NCI-H82 (cell line): ENCODE measurements at regions not wholly inside any gene's neighbourhood (a gene's known extent, or its start where the extent isn't known, plus 50 kb on each side); places are given as distances from the start of the nearest gene placed in this dataset.

Source experiments
- DNase-seq: peaks from one replicate; lab custom pipeline; 2025; lab: John Stamatoyannopoulos, UW

DNA sequence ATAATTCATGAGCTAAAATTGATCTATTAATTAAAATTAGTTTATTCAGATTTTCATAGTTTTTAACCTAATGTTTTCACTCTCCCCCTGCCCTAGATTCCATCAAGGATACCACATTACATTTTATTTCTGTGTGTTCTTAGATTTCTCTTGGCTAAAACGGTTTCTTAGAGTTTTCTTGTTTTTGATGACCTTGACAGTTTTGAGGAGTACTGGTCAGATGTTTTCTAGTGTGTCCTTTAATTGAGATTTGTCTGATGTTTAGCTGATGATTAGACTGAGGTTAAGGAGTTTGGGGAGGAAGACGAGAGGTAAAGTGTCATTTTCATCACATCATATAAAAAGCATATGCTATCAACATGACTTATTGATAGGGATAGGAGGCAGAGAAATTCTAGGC, 475.9 kb downstream of the SQOR start:
- no peak for DNase-seq

- DNase-seq, result no peak
These were observed 476.9 kb downstream of the SQOR start for GRCh38 chr15:46111730-46112129.

DNA sequence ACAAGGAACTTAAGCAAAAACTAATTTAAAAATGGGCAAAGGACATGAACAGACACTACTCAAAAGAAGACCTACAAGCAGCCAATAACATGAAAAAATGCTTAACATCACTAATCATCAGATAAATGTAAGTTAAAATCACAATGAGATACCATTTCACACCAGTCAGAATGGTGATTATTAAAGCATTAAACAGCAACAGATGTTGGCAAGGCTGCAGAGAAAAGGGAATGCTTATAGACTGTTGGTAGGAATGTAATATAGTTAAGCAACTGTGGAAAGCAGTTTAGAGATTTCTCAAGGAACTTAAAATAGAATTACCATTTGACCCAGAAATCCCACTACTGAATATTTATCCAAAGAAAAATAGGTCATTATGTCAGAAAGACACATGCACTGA, 482.2 kb downstream of the SQOR start:
- DNase-seq, result no peak

- DNase-seq, result no peak
These were observed 485.9 kb downstream of the SQOR start for GRCh38 chr15:46120713-46121112.

DNA sequence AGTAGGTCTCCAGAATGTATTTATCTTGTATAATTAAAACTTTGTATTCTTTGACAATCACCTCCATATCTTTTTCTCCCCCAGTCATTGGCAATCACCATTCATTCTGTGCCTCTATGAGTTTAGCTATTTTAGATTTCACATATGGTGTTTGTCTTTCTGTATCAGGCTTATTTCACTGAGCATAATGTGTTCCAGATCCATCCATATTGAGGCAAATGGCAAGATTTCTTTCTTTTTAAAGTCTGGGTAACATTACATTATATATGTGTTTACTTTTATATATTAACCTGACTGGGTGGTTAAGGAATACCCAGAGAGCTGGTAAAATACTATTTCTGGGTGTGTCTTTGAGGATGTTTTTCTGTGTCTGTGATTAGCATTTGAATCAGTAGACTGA, 486.6 kb downstream of the SQOR start:
- no peak for DNase-seq

GRCh38 chr15:46126581-46126980, 491.8 kb downstream of the SQOR start:
- no peak for DNase-seq

- DNase-seq, result no peak
These were observed 492.6 kb downstream of the SQOR start for GRCh38 chr15:46127361-46127874.

GRCh38 chr15:46129145-46129544, 494.3 kb downstream of the SQOR start:
- no peak for DNase-seq

GRCh38 chr15:46131876-46132275, 497.0 kb downstream of the SQOR start:
- no peak for DNase-seq

GRCh38 chr15:46137443-46137842, 502.6 kb downstream of the SQOR start:
- DNase-seq, result no peak

- no peak for DNase-seq
These were observed 511.2 kb downstream of the SQOR start for GRCh38 chr15:46146002-46146401.

- DNase-seq, result no peak
These were observed 512.1 kb downstream of the SQOR start for GRCh38 chr15:46146915-46147314.

GRCh38 chr15:46151786-46152185, 517.0 kb downstream of the SQOR start:
- no peak for DNase-seq

GRCh38 chr15:46166750-46167149, 531.9 kb downstream of the SQOR start:
- no peak for DNase-seq

DNA sequence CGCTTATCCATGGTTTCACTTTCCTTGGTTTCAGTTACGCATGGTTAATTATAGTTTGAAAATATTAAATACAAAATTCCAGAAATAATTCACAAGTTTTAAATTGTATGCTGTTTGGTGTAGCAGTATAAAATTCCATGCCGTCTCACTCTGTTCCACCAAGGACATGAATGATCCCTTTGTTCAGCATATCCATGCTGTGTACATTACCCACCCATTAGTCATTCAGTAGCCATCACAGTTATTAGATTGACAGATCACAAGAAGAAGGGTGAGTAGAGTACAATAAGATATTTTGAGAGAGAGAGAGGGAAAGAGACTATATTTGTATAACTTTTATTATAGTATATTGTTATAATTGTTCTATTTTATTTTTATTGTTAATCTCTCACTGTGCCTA, 535.5 kb downstream of the SQOR start:
- no peak for DNase-seq

DNA sequence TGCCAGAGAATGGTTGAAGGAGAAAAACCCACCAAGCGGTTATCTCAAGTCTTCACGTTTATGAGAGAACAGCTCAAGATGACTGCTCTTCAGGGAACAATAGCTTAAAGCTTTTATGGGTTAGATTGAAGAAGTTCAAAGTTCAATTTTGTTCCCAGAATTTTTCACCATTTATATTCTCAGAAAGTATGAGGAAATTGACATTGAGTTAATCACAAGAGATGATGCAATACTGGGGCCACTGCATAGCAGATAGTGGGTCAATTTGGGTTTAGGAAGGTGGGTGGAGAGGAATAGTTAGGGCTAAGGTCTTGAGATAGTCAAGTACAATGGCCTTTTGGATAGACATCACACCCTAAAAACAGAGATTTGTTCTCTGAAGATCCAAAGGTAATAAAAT, 539.3 kb downstream of the SQOR start:
- no peak for DNase-seq

GRCh38 chr15:46177219-46177618, 542.4 kb downstream of the SQOR start:
- DNase-seq, result no peak

DNA sequence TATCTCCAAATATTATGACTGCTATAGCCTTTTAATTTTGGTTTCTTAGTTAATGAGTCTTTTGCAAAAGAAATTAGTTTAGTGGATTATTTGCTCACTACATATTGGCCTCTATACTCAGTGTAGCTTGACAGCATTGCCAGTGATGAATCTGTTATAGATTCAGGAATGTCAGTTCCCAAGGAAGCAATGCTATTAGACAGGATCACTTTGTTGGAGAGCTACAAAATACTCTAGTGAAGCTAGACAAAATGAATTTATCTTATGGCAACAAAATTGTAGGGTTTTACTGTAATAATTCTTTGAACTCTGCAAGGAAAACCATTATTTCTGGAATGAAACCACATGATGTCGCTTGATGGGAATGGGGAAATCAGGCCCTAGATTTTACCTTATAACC, 543.3 kb downstream of the SQOR start:
- no peak for DNase-seq

GRCh38 chr15:46207341-46207740, 572.5 kb downstream of the SQOR start:
- no peak for DNase-seq

DNA sequence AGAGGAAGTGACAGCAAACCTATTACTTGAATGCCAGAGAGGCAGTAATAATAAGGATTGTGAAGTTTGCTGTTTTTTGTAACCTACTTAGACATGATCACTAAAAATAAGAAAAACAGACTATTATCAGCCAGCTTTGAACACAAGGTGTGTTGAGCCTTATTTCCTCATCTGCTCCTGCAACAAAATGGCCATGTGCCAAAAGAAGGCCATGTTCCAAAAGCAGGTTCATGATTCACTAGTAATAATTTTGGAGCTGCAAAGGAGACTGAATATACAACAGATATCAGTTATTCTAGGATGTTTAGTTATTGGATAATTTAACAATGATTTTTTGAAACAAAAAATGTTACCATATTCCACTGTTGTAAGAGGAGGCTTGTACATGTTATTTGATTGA, 578.7 kb downstream of the SQOR start:
- no peak for DNase-seq

DNA sequence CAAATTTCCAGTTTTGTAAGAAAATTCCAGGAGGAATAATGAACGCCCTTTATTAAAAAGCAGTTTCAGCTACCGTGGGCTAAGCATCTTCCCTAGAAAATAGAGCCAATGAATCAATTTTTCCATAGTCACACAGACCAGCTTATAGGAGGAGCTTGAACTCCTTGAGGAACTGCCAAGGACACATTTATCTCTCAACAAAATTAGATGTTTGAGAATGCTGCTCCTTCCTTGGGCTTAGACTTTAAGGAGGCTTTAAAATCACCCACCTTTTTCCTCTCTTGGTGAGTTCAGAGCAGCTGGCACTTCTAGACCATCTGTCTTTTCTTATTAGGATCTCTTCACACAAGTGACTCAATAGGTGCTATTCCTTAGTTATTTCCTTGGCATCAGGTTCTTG, 588.0 kb downstream of the SQOR start:
- DNase-seq, result peak; percentile 78

- no peak for DNase-seq
These were observed 594.4 kb downstream of the SQOR start for GRCh38 chr15:46229263-46229662.

DNA sequence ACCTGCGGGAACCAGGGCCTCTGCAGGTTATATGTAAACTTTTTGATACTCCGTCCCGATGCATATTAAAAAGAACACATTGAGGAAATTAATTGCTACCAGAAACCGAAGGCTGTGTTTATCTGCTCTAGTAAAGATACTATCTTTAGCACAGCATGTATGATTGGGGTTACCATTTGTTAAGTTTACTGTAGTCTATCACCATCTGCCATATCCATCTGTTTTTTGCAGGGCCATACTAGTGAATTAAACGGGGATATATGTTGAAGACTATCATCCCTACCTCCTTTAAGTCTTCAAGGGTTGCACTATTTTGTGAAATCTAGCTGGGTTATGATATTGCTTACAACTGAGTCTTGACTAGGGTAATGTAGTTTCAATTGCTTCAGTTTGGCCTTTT, 597.0 kb downstream of the SQOR start:
- DNase-seq, result peak; percentile 58

GRCh38 chr15:46232471-46232870, 597.6 kb downstream of the SQOR start:
- DNase-seq, result no peak

DNA sequence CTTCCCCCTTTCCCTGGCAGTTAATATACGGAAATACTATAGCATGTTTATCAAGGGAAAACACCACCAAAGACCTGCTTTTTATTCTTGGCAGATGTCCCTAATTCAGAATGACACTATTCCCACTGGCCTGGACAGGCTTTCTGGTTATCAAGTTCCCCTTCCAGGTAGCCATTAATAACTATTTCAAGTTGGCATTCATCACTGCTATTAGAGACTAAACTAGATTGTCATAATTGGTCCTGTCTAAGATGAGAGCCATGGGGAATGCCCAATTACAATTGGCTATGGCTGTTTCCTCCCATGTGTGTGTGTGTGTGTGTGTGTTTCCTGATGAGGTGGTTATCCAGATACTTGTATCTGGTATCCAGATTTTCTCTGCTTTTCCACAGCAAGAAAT, 608.1 kb downstream of the SQOR start:
- DNase-seq, result no peak
